ENCODE measurements at regions not wholly inside any gene's neighbourhood (a gene's known extent, or its start where the extent isn't known, plus 50 kb on each side); places are given as distances from the start of the nearest gene placed in this dataset.
A peak's percentile ranks its signal among the peaks of the same experiment; 100 is the strongest.

DNA sequence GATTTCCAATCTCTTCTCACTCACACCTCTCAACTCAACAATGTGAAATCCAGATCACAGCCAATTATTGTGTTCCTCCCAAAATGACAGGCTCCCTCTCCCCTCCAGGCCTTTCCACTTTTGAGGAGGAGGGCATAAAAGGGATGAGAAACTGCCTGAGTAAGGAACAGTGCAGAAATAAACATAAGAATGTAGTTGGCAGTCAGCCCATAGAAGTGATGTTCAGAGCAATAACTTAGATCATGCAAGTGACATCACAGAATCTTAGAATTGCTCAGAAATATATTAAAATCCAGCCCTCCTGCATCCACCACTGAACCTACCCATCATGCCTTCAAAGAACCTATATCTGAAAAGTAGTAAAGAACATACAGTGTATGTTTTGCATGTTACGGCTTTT lies 299.4 kb upstream of the GADL1 start:
- Histone ChIP-seq H3K4me1 (no peaks in the 10 kb centered on the region), H3K9me3 (no peaks in the 10 kb centered on the region), H3K36me3 (ENCODE audit: low read depth, missing control alignments) (no peaks in the 10 kb centered on the region), H3K27me3 (no peaks in the 10 kb centered on the region), H3K27ac (no peak overlapping the region), H3K4me3 (no peak overlapping the region)
- DNase-seq: no peak
- intact Hi-C loops (cut with DNase I; ENCODE audit: low total_unique reads): no loop called here
- TF ChIP-seq, protein P1, sequence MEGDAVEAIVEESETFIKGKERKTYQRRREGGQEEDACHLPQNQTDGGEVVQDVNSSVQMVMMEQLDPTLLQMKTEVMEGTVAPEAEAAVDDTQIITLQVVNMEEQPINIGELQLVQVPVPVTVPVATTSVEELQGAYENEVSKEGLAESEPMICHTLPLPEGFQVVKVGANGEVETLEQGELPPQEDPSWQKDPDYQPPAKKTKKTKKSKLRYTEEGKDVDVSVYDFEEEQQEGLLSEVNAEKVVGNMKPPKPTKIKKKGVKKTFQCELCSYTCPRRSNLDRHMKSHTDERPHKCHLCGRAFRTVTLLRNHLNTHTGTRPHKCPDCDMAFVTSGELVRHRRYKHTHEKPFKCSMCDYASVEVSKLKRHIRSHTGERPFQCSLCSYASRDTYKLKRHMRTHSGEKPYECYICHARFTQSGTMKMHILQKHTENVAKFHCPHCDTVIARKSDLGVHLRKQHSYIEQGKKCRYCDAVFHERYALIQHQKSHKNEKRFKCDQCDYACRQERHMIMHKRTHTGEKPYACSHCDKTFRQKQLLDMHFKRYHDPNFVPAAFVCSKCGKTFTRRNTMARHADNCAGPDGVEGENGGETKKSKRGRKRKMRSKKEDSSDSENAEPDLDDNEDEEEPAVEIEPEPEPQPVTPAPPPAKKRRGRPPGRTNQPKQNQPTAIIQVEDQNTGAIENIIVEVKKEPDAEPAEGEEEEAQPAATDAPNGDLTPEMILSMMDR (IDR thresholded peaks at IDR 0.05): no peak
- no peak for TF ChIP-seq POLR2A (IDR thresholded peaks at IDR 0.05)
- 84 to 92% methylated on average over 1 of the region's 1 CpG for WGBS, 2 donors

DNA sequence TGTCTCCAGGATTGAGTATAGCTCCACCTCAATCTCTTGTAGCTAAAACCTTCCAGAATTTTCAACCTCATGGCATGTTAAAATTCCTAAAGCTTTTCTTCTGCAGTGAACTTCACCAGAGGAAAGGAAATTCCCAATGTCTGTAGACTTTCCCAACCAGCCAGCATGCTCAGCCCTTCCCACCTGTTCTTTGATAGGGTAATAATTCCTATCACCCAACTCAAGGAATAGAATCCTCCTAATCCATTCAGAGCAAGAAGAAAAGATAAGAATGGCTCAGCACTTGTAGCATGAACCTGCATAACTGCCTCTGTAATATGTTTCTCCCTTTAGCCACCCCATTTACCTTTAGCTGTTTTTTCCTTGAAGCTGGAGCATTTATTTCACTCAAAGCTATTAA lies 301.8 kb upstream of the GADL1 start:
- Histone ChIP-seq H3K4me1 (no peaks in the 10 kb centered on the region), H3K9me3 (no peaks in the 10 kb centered on the region), H3K27me3 (no peaks in the 10 kb centered on the region), H3K36me3 (ENCODE audit: low read depth, missing control alignments) (no peaks in the 10 kb centered on the region), H3K4me3 (no peak overlapping the region), H3K27ac (no peak overlapping the region)
- TF ChIP-seq, protein P1 (IDR thresholded peaks at IDR 0.05): no peak
- no peak for TF ChIP-seq POLR2A (IDR thresholded peaks at IDR 0.05)
- intact Hi-C loops (cut with DNase I; ENCODE audit: low total_unique reads): no loop called here
- no peak for DNase-seq

DNA sequence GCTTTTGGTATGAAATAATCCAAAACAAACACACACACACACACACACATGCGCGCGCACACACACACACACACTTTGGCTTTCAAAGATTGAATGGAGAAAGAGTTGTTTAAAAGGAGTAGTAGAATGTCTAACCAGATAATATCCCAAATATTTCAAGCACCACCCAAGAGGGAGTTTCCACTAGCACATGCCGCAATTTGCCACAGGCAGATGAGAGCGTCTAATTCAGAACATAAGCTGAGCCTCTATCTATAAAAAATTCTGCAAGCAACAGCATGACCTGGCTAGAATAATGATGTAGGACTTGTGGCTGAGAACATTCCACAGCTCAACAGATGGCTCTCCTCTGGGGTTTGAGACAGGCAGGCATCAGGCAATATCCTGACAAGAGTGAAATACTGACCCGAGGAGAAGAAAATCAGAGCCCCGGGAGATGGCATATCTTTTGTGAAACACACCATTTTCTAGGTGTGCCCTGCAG lies 302.5 kb upstream of the GADL1 start:
- Histone ChIP-seq H3K27me3 (no peaks in the 10 kb centered on the region), H3K9me3 (no peaks in the 10 kb centered on the region), H3K27ac (no peak overlapping the region), H3K4me1 (no peaks in the 10 kb centered on the region), H3K4me3 (no peak overlapping the region), H3K36me3 (ENCODE audit: low read depth, missing control alignments) (no peaks in the 10 kb centered on the region)
- intact Hi-C loops (cut with DNase I; ENCODE audit: low total_unique reads): no loop called here
- DNase-seq: peak; percentile 33
- 52 to 59% methylated on average over 7 of the region's 7 CpGs for WGBS, 2 donors
- TF ChIP-seq, protein P1 (IDR thresholded peaks at IDR 0.05): no peak
- no peak for TF ChIP-seq POLR2A (IDR thresholded peaks at IDR 0.05)

DNA sequence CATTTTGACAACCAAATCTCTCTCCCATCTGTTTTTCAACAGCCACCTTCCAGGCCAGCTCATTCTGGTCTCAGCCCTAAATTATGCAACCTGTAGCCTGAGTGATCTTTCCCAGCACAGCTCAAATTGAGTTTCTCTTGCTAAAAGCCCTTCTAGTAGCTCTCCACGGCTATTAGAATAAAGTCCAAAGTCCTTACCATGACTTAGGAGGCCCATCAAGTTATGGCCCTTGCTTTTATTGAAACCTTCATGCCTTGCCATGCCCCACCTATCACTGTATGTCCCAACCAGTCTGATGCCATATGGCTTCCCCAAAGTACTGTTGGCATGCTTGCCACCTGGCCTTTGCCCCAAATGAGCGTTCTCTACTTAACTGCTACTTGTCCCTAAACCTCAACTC lies 303.5 kb upstream of the GADL1 start:
- H3K4me1 ChIP-seq: no peaks in the 10 kb centered on the region
- intact Hi-C loops (cut with DNase I; ENCODE audit: low total_unique reads): no loop called here
- WGBS, 2 donors: 88 to 94% methylated on average over 2 of the region's 2 CpGs
- H3K27ac ChIP-seq: no peak overlapping the region
- H3K9me3 ChIP-seq: no peaks in the 10 kb centered on the region
- no peak overlapping the region for H3K4me3 ChIP-seq
- no peak for DNase-seq
- TF ChIP-seq, protein P1 (IDR thresholded peaks at IDR 0.05): no peak
- TF ChIP-seq POLR2A (IDR thresholded peaks at IDR 0.05): no peak
- no peaks in the 10 kb centered on the region for H3K36me3 ChIP-seq (ENCODE audit: low read depth, missing control alignments)
- no peaks in the 10 kb centered on the region for H3K27me3 ChIP-seq

DNA sequence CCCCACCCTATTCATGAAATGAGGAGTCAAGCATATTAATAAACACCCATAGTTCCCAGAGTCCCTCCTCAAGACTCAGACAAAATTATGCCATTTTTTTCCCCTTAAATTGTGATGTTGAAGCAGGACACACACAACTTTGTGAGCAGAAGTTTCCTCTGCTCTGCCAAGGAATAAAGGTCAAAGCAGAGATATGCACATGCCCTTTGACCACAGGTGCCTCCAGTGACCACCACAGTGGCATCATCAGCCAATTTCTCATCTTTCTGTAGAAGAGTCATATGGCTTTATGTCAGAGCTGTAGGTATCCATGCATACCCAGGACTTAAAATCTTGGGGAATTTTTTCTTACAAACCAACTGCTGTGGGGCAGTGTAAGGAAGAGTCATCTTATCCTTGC lies 304.4 kb upstream of the GADL1 start:
- Histone ChIP-seq H3K27ac (no peak overlapping the region), H3K9me3 (no peaks in the 10 kb centered on the region), H3K27me3 (no peaks in the 10 kb centered on the region), H3K36me3 (ENCODE audit: low read depth, missing control alignments) (no peaks in the 10 kb centered on the region), H3K4me3 (no peak overlapping the region), H3K4me1 (no peaks in the 10 kb centered on the region)
- no peak for TF ChIP-seq POLR2A (IDR thresholded peaks at IDR 0.05)
- TF ChIP-seq, protein P1 (IDR thresholded peaks at IDR 0.05): no peak
- no peak for DNase-seq
- intact Hi-C loops (cut with DNase I; ENCODE audit: low total_unique reads): no loop called here
